OCI-LY1 (cell line): ENCODE measurements at regions not wholly inside any gene's neighbourhood (a gene's known extent, or its start where the extent isn't known, plus 50 kb on each side); places are given as distances from the start of the nearest gene placed in this dataset.

Source experiments
- EZH2 ChIP-seq: fragments of 200-600 bp; sonication (generic), shearing (Covaris generic); IDR thresholded peaks from 2 replicates; pipeline ENCODE4 v1.8.0; 2017; ENCODE audit warnings: borderline replicate concordance, mixed run types, mild to moderate bottlenecking, antibody characterized with exemption, low read length, moderate library complexity, mixed read lengths
- TF ChIP-seq, protein P1 (sequence below): fragments of 200-600 bp; sonication (generic), shearing (Covaris generic); IDR thresholded peaks from 2 replicates; pipeline ENCODE4 v1.5.1; 2017; ENCODE audit warnings: mild to moderate bottlenecking, antibody characterized with exemption, low read length, moderate library complexity, mixed read lengths

DNA sequence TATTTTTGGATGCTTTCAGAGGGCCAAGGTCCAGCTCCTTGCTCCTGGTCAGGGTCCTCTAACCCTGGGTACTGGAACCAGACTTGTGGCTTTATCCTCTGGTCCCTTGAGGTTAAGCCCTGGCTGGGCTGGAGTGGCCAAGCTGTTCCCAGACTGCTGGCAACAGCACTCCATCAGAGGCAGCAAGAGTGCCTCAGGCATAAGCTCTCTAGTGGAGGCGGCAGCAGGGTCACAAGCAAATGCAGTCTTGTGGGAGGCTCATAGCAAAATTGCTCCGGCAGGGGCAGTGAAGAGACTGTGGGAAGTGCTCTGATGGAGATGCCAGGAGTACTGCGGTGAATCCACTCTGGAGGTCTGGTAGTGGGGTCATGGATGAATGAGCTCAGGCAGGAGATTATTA is 128.9 kb upstream of the OTOS start:
- TF ChIP-seq, protein P1, sequence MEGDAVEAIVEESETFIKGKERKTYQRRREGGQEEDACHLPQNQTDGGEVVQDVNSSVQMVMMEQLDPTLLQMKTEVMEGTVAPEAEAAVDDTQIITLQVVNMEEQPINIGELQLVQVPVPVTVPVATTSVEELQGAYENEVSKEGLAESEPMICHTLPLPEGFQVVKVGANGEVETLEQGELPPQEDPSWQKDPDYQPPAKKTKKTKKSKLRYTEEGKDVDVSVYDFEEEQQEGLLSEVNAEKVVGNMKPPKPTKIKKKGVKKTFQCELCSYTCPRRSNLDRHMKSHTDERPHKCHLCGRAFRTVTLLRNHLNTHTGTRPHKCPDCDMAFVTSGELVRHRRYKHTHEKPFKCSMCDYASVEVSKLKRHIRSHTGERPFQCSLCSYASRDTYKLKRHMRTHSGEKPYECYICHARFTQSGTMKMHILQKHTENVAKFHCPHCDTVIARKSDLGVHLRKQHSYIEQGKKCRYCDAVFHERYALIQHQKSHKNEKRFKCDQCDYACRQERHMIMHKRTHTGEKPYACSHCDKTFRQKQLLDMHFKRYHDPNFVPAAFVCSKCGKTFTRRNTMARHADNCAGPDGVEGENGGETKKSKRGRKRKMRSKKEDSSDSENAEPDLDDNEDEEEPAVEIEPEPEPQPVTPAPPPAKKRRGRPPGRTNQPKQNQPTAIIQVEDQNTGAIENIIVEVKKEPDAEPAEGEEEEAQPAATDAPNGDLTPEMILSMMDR: no peak
- no peak for TF ChIP-seq EZH2
